ENCODE measurements at regions not wholly inside any gene's neighbourhood (a gene's known extent, or its start where the extent isn't known, plus 50 kb on each side); places are given as distances from the start of the nearest gene placed in this dataset.
A peak's percentile ranks its signal among the peaks of the same experiment; 100 is the strongest.

GRCh38 chr4:61041527-61041926 is 158.6 kb upstream of the ADGRL3 start:
- no peak for TF ChIP-seq CTCF (IDR thresholded peaks at IDR 0.05; ENCODE audit: insufficient read depth, low read depth, low read length)
- DNase-seq (ENCODE audit: low read depth) = no peak
- H3K4me3 ChIP-seq (ENCODE audit: low read depth, low read length) = no peak overlapping the region

DNA sequence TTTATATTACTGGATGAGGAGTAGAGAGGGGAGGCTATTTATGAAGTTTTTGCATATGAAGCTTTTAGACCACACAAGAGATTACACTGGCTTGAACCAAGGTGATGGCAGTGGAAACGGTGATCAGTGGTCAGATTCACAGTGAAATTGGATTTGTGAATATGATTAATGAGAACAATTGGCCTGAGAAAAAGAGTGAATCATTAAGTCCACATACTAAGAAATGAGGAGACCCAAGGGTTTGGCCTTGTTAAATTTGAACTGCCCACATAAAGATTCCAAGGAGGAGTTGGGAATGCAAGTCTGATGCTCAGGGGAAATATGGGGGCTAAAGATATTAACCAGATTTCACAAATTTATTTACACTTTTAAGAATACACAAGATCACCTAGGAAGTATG is 155.3 kb upstream of the ADGRL3 start:
- DNase-seq (ENCODE audit: low read depth) = no peak
- no peak for TF ChIP-seq CTCF (IDR thresholded peaks at IDR 0.05; ENCODE audit: insufficient read depth, low read depth, low read length)
- H3K4me3 ChIP-seq (ENCODE audit: low read depth, low read length) = no peak overlapping the region

DNA sequence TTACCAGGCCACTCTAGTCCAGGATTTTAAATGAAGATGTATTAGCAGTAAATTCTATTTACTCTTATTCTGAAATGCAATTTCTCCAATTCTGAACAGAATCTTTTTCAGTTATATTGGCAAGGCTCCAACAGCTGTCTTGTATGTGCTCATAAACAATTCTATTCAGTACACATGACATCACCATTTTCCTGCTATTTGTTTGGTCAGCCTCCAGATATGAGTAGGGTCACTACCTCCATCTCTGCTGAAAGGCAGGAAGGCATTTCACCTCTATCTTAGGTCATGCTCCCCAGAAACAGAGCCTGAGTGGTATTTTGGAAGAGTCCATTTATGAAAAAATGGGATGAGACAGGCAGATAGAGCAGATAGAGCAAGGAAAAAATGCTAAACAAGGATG is 151.1 kb upstream of the ADGRL3 start:
- no peak overlapping the region for H3K4me3 ChIP-seq (ENCODE audit: low read depth, low read length)
- no peak for TF ChIP-seq CTCF (IDR thresholded peaks at IDR 0.05; ENCODE audit: insufficient read depth, low read depth, low read length)
- DNase-seq (ENCODE audit: low read depth) = no peak

DNA sequence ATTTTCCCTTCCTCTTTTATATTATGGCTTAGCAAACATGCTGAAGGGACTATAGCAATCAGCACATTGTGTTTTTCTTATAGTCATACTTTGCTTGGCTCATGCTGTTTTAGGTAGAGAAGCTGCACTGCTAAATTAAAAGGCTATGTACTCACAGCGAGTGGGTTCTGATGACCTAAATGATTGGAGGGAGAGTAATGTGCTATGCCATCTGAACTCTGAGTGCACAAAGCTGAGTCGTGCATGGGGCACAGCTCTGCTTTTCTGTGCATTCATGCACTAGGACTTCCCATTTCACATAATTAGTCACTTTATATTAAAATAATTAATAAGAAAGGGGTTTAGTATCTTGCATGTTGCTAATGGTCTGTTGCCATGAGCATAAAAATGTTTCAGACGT is 132.7 kb upstream of the ADGRL3 start:
- no peak for TF ChIP-seq CTCF (IDR thresholded peaks at IDR 0.05; ENCODE audit: insufficient read depth, low read depth, low read length)
- no peak overlapping the region for H3K4me3 ChIP-seq (ENCODE audit: low read depth, low read length)
- DNase-seq (ENCODE audit: low read depth) = no peak

DNA sequence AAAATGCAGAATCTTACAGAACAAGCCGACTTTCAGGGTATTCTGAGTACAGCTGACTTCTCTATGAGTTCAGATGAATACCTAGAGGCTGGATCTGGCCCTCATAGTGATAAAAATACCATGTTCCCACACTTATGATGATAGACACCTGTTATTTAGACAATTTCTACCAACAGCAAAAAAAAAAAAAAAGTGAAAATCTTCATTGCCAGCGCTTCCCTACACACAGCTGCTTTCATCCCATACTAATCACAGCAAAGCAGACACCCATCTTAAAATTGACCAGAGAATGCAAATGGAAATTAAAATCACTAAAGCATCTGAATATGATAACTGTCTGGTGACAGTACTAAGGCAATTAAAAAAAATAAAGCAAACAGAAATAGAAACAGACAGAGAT is 132.1 kb upstream of the ADGRL3 start:
- H3K4me3 ChIP-seq (ENCODE audit: low read depth, low read length) = no peak overlapping the region
- TF ChIP-seq CTCF (IDR thresholded peaks at IDR 0.05; ENCODE audit: insufficient read depth, low read depth, low read length) = no peak

GRCh38 chr4:61068745-61069144 is 131.4 kb upstream of the ADGRL3 start:
- no peak overlapping the region for H3K4me3 ChIP-seq (ENCODE audit: low read depth, low read length)
- DNase-seq (ENCODE audit: low read depth) = peak; percentile 4
- no peak for TF ChIP-seq CTCF (IDR thresholded peaks at IDR 0.05; ENCODE audit: insufficient read depth, low read depth, low read length)

More for the DNA sequence above, 132.1 kb upstream of the ADGRL3 start:
- DNase-seq (ENCODE audit: low read depth) = no peak

DNA sequence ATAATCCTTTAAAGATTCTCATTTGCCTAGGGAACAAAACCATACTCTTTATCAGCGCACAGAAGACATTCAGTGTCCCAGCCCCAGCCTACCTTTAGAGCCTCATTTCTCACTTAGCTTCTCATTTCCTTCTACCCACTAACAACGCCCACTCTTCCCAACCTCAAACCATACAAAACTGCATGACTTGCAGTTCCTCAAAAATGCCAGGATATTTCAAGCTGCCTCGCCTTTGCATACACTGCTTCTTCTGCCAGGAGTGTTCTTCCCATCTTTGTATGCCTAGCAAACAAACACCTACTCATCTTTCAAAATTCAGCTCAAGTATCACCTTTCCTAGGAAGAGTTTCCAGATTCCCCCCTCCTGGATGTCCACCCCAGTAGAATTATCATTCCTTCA is 129.9 kb upstream of the ADGRL3 start:
- no peak for DNase-seq (ENCODE audit: low read depth)
- TF ChIP-seq CTCF (IDR thresholded peaks at IDR 0.05; ENCODE audit: insufficient read depth, low read depth, low read length) = no peak
- no peak overlapping the region for H3K4me3 ChIP-seq (ENCODE audit: low read depth, low read length)

Measured in fibroblast of villous mesenchyme (primary cell).